ENCODE measurements at regions not wholly inside any gene's neighbourhood (a gene's known extent, or its start where the extent isn't known, plus 50 kb on each side); places are given as distances from the start of the nearest gene placed in this dataset.

DNA sequence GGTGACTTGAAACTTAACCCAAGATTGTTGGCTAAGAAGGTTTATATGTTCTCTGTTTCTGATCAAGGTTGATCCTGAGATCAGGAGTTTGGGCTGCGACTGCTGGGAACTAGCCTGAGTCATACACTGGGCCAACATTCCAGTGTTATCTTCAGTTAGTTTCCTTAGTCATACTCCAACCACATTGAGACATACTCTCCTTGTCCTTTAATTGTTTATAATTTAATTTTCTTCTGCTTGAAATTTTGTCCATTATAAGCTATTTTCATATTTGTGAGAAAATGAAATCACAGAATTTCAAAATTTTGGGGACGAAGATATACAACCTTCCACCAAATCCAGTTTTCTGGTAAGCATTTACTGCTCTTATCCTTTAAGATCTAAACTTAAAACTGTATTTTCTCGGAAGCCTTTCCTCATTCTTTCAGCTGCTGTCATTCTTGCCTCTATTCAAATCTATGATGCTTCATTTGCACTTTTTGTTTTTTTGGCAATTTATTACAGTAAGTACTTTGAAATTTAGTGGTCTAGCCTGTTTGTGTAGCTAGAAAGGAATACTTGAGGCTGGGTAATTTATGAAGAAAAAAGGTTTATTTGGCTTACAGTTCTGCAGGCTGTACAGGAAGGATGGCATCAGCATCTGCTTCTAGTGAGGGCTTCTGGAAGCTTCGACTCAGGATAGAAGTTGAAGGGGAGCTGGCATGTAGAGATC lies 63.4 kb upstream of the POT1 start:
- no peak for DNase-seq

DNA sequence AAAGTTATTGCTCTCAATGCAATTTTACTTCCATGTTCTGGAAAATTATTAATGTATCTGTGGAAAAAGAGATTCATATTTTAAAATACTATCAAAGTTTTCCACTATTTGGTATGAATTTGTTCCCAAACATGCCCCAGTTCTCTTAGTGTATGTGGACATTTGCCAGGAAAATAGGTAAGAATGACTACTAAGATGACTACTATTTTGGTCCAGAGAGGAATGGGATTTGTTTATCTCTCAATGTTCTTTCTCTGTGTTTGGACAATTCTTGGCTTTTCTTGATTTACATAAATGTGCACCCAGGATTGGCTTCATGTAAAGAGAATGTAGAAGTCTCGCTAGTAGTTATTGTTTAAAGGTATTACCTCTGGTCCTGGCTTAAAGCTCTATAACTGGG lies 60.3 kb upstream of the POT1 start:
- no peak for DNase-seq
